ENCODE measurements at regions not wholly inside any gene's neighbourhood (a gene's known extent, or its start where the extent isn't known, plus 50 kb on each side); places are given as distances from the start of the nearest gene placed in this dataset.
A peak's percentile ranks its signal among the peaks of the same experiment; 100 is the strongest.

DNA sequence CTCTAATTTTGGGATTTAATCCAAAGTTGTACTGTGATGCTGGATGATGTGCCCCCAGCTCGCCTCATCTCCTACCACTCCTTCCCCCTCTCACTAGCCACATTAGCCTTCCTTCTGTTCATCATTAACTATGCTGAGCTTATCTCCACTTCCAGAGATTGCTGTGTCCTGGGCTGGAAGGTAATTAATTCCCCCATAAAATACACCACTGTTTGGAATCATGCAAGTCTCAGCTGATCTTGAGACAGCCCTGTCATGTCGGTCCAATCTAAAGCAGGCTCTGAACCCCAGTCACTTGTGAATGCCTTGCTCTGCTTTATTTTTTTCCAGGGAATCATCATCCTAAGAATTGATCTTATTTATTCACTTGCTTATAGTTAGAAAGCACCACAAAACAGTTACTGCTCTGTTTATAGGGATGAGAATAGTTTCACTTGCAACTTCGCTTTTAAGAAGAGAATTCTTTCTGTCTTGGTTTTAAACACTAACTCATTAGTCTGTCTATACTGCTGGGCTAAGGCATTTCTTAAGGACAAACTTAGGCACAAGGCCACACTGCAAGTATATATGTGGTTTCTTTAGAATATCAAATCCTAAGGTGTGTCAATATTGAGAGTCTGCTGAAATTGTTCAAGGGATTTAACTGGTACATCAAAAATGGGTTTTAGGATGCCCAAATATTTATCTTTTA, 341.1 kb upstream of the SEMA3A start:
- intact Hi-C loops (cut with DNase I) = no loop called here
- DNase-seq (peak in 1 of 5 donors; percentile 15), FAIRE-seq (no peak)
- peaks cover 0 to 9% (median 0%) of the 10 kb centered on the region in 3 donors for H3K4me1 ChIP-seq (ENCODE audit: control insufficient read depth in 2 of 3, insufficient read depth in 2 of 3, low read depth in 1 of 3, low read length in 3 of 3)
- H3K9ac ChIP-seq (ENCODE audit: low read length in 3 of 3) = no peak overlapping the region
- no peak overlapping the region for H3K27ac ChIP-seq (ENCODE audit: low read depth in 2 of 2, low read length in 2 of 2)
- TF ChIP-seq, protein P1, sequence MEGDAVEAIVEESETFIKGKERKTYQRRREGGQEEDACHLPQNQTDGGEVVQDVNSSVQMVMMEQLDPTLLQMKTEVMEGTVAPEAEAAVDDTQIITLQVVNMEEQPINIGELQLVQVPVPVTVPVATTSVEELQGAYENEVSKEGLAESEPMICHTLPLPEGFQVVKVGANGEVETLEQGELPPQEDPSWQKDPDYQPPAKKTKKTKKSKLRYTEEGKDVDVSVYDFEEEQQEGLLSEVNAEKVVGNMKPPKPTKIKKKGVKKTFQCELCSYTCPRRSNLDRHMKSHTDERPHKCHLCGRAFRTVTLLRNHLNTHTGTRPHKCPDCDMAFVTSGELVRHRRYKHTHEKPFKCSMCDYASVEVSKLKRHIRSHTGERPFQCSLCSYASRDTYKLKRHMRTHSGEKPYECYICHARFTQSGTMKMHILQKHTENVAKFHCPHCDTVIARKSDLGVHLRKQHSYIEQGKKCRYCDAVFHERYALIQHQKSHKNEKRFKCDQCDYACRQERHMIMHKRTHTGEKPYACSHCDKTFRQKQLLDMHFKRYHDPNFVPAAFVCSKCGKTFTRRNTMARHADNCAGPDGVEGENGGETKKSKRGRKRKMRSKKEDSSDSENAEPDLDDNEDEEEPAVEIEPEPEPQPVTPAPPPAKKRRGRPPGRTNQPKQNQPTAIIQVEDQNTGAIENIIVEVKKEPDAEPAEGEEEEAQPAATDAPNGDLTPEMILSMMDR (IDR thresholded peaks at IDR 0.05; ENCODE audit: borderline replicate concordance, extremely low read depth, insufficient read depth) = no peak
- H3K9me3 ChIP-seq (ENCODE audit: control insufficient read depth in 2 of 3, insufficient read depth in 1 of 3, low read length in 3 of 3) = no peaks in the 10 kb centered on the region
- no peaks in the 10 kb centered on the region for H3K36me3 ChIP-seq (ENCODE audit: control insufficient read depth in 2 of 3, insufficient read depth in 3 of 3, low read length in 3 of 3)
- no peaks in the 10 kb centered on the region for H3K27me3 ChIP-seq (ENCODE audit: control insufficient read depth, insufficient read depth, low read length)
- peak overlapping the region in 1 of 3 donors; percentile 12 for H3K4me3 ChIP-seq (ENCODE audit: low read length in 3 of 3)

DNA sequence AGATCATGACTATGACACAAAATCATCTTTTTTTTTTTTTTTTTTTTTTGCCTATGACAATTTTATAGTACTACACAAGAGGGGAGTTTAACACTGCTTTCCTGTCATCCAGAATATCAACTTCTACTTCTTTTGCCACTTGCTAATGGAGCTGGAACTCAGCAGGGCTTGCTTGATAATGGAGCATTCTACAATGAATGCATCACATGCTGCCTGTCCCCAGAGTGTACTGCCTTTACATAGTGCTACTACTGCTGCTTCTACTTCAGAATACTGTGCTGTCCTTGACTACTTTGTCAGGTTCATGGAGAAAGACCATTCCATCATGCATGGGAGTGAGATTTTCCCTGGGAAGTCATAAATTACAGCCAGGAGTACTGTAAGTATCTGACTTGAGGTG, 338.6 kb upstream of the SEMA3A start:
- intact Hi-C loops (cut with DNase I) = no loop called here
- Histone ChIP-seq H3K36me3 (ENCODE audit: control insufficient read depth in 2 of 3, insufficient read depth in 3 of 3, low read length in 3 of 3) (no peaks in the 10 kb centered on the region), H3K9ac (ENCODE audit: low read length in 3 of 3) (no peak overlapping the region), H3K4me1 (ENCODE audit: control insufficient read depth in 2 of 3, insufficient read depth in 2 of 3, low read depth in 1 of 3, low read length in 3 of 3) (peaks cover 0 to 9% (median 0%) of the 10 kb centered on the region in 3 donors), H3K9me3 (ENCODE audit: control insufficient read depth in 2 of 3, insufficient read depth in 1 of 3, low read length in 3 of 3) (no peaks in the 10 kb centered on the region), H3K4me3 (ENCODE audit: low read length in 3 of 3) (peak overlapping the region in 2 of 3 donors; percentile 13 to 29), H3K27ac (ENCODE audit: low read depth in 2 of 2, low read length in 2 of 2) (no peak overlapping the region), H3K27me3 (ENCODE audit: control insufficient read depth, insufficient read depth, low read length) (no peaks in the 10 kb centered on the region)
- FAIRE-seq (no peak), DNase-seq (no peak)
- TF ChIP-seq, protein P1 (IDR thresholded peaks at IDR 0.05; ENCODE audit: borderline replicate concordance, extremely low read depth, insufficient read depth) = no peak

DNA sequence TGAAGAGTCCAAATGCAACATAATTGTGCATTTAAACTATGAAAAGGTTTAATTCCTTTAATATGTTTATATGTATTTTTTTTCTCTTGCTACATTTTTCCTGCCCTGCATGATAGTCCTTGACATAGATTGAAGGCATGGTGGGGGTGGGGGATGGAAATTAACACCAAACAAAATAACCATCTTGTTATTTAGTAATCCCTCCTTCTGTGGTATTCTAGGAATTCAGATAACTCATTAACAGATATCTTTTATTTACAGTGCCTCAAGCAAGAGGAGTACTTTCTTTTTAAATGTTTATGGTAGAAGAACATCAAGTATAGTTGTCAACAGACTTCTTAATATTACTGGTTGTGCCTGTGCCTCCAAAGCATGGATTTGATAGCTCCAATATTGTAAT, 337.6 kb upstream of the SEMA3A start:
- FAIRE-seq (no peak), DNase-seq (peak in 1 of 5 donors; percentile 47)
- Histone ChIP-seq H3K4me3 (ENCODE audit: low read length in 3 of 3) (peak overlapping the region; percentile 26 to 56 (median 38)), H3K4me1 (ENCODE audit: control insufficient read depth in 2 of 3, insufficient read depth in 2 of 3, low read depth in 1 of 3, low read length in 3 of 3) (peaks cover 0 to 9% (median 0%) of the 10 kb centered on the region in 3 donors), H3K27me3 (ENCODE audit: control insufficient read depth, insufficient read depth, low read length) (no peaks in the 10 kb centered on the region), H3K27ac (ENCODE audit: low read depth in 2 of 2, low read length in 2 of 2) (no peak overlapping the region), H3K36me3 (ENCODE audit: control insufficient read depth in 2 of 3, insufficient read depth in 3 of 3, low read length in 3 of 3) (no peaks in the 10 kb centered on the region), H3K9me3 (ENCODE audit: control insufficient read depth in 2 of 3, insufficient read depth in 1 of 3, low read length in 3 of 3) (no peaks in the 10 kb centered on the region), H3K9ac (ENCODE audit: low read length in 3 of 3) (no peak overlapping the region)
- TF ChIP-seq, protein P1 (IDR thresholded peaks at IDR 0.05; ENCODE audit: borderline replicate concordance, extremely low read depth, insufficient read depth) = no peak
- intact Hi-C loops (cut with DNase I) = no loop called here

Data from kidney (tissue), 13 donors.